Thyroid gland (tissue), 4 donors: ENCODE measurements at regions not wholly inside any gene's neighbourhood (a gene's known extent, or its start where the extent isn't known, plus 50 kb on each side); places are given as distances from the start of the nearest gene placed in this dataset.

ENCODE experiments used
- DNase-seq, 2 donors: peaks; one replicate each; pipeline ENCODE4 v3.0.0-alpha.2; 2019
- H3K27ac ChIP-seq, 3 donors: fragments of 200-600 bp; sonication (generic); 1 replicate in 2 of 3; 2 replicates in 1 of 3; pipeline ENCODE4 v1.5.1; 2016 to 2019; ENCODE audit warnings: mild to moderate bottlenecking in 1 of 3, moderate library complexity in 1 of 3
- H3K27me3 ChIP-seq: fragments of 200-600 bp; sonication (generic); one replicate; pipeline ENCODE4 v1.5.1; 2019
- H3K36me3 ChIP-seq, 2 donors: fragments of 200-600 bp; sonication (generic); one replicate each; pipeline ENCODE4 v1.5.1; 2016 to 2019
- H3K4me1 ChIP-seq, 2 donors: fragments of 200-600 bp; sonication (generic); one replicate each; pipeline ENCODE4 v1.5.1; 2017 to 2019
- H3K4me3 ChIP-seq, 3 donors: fragments of 200-600 bp; sonication (generic); replicated peaks in 1 of 3; 1 replicate in 2 of 3; 2 replicates in 1 of 3; pipeline ENCODE4 v1.5.1; 2016; ENCODE audit warnings: mild to moderate bottlenecking in 1 of 3
- H3K9me3 ChIP-seq: fragments of 200-600 bp; sonication (generic); one replicate; pipeline ENCODE4 v1.5.1; 2017
- CTCF ChIP-seq, 6 experiments: fragments of 200-600 bp in 3 of 6; fragments of 450-650 bp in 3 of 6; sonication (generic) in 3 of 6; IDR thresholded peaks; one replicate each; pipeline ENCODE4 v1.5.1; 2016 to 2019; ENCODE audit warnings: antibody characterized with exemption in 6 of 6, mild to moderate bottlenecking in 2 of 6, inconsistent platforms in 1 of 6, moderate library complexity in 1 of 6
- POLR2A ChIP-seq, 2 donors: fragments of 450-650 bp; IDR thresholded peaks; one replicate each; pipeline ENCODE4 v1.6.1; 2017; ENCODE audit warnings: antibody characterized with exemption in 2 of 2, mild to moderate bottlenecking in 2 of 2, moderate library complexity in 1 of 2
- WGBS, 2 donors: methylation state at CpG; one replicate each; pipeline ENCODE4 v1.1.5; 2017; 5-methylcytosine and 5-hydroxymethylcytosine counted together
- intact Hi-C: fragments of 100-400 bp; cut with DNase I; formaldehyde crosslinking; loops from one replicate; pipeline ENCODE4 v1.15.1; 2023

- intact Hi-C loops = no loop called here
- Histone ChIP-seq H3K27me3 (no peaks in the 10 kb centered on the region), H3K4me3 (no peak overlapping the region), H3K9me3 (no peaks in the 10 kb centered on the region), H3K4me1 (no peaks in the 10 kb centered on the region), H3K27ac (no peak overlapping the region), H3K36me3 (no peaks in the 10 kb centered on the region)
- TF ChIP-seq CTCF (IDR thresholded peaks at IDR 0.05) = no peak
- no peak for TF ChIP-seq POLR2A (IDR thresholded peaks at IDR 0.05)
- 88 to 96% methylated on average over 4 of the region's 4 CpGs for WGBS, 2 donors
- no peak for DNase-seq
These were observed 102.3 kb upstream of the EPHA4 start for GRCh38 chr2:221674446-221674845.

GRCh38 chr2:221673248-221673647 is 101.1 kb upstream of the EPHA4 start:
- DNase-seq = no peak
- Histone ChIP-seq H3K4me3 (no peak overlapping the region), H3K36me3 (no peaks in the 10 kb centered on the region), H3K9me3 (no peaks in the 10 kb centered on the region), H3K4me1 (no peaks in the 10 kb centered on the region), H3K27ac (no peak overlapping the region), H3K27me3 (no peaks in the 10 kb centered on the region)
- intact Hi-C loops = no loop called here
- TF ChIP-seq POLR2A (IDR thresholded peaks at IDR 0.05) = no peak
- TF ChIP-seq CTCF (IDR thresholded peaks at IDR 0.05) = no peak
- WGBS, 2 donors = 95 to 96% methylated on average over 1 of the region's 1 CpG

GRCh38 chr2:221671515-221671914 is 99.4 kb upstream of the EPHA4 start:
- Histone ChIP-seq H3K9me3 (no peaks in the 10 kb centered on the region), H3K36me3 (no peaks in the 10 kb centered on the region), H3K27ac (no peak overlapping the region), H3K4me1 (no peaks in the 10 kb centered on the region), H3K27me3 (no peaks in the 10 kb centered on the region), H3K4me3 (no peak overlapping the region)
- no peak for TF ChIP-seq POLR2A (IDR thresholded peaks at IDR 0.05)
- TF ChIP-seq CTCF (IDR thresholded peaks at IDR 0.05) = no peak
- WGBS, 2 donors = 34 to 43% methylated on average over 4 of the region's 4 CpGs
- DNase-seq = no peak
- intact Hi-C loops = no loop called here

DNA sequence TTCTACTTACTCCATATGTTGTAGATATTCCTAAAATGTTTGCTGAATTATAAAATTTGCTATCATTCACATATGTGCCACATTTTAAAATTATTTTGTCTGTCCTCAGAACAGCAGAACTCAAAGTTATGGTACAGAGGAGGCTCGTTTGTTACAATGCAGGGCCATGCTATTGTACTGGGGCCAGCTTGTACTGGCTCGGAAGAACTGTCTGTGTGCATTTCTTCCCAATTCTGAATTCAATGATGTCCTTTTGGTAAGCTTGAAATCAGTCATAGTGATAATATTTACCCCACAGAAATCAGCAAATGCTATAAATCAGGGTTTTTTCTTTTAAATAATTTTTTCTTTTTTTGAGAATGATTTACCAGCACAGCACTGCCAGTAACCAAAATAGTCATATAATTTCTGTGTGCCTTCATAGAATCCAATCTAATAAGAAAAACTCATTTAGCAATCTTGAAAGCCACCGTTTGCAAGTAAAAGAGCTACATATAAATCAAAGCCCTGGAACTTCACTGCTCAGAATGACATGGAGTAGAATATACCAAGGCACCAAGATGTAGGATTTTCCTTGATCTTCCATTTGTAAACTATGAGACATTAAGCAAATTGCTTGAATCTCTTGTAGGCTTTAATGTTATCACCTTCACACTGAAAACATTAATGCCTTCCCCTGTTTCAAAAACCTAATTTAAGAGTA is 90.7 kb upstream of the EPHA4 start:
- 68 to 82% methylated on average over 3 of the region's 3 CpGs for WGBS, 2 donors
- intact Hi-C loops = no loop called here
- no peak for TF ChIP-seq POLR2A (IDR thresholded peaks at IDR 0.05)
- no peak for TF ChIP-seq CTCF (IDR thresholded peaks at IDR 0.05)

GRCh38 chr2:221657806-221658205 is 85.7 kb upstream of the EPHA4 start:
- no peak for TF ChIP-seq POLR2A (IDR thresholded peaks at IDR 0.05)
- intact Hi-C loops = no loop called here
- 72 to 82% methylated on average over 1 of the region's 1 CpG for WGBS, 2 donors
- DNase-seq = no peak
- H3K27ac ChIP-seq = no peak overlapping the region
- H3K9me3 ChIP-seq = no peaks in the 10 kb centered on the region
- no peaks in the 10 kb centered on the region for H3K4me1 ChIP-seq
- H3K4me3 ChIP-seq = no peak overlapping the region
- no peaks in the 10 kb centered on the region for H3K36me3 ChIP-seq
- H3K27me3 ChIP-seq = no peaks in the 10 kb centered on the region

More for the DNA sequence above, 90.7 kb upstream of the EPHA4 start:
- Histone ChIP-seq H3K27me3 (no peaks in the 10 kb centered on the region), H3K4me3 (no peak overlapping the region), H3K36me3 (no peaks in the 10 kb centered on the region), H3K4me1 (no peaks in the 10 kb centered on the region), H3K9me3 (no peaks in the 10 kb centered on the region), H3K27ac (no peak overlapping the region)
- DNase-seq = no peak
